OCI-LY1 (cell line): ENCODE measurements at regions not wholly inside any gene's neighbourhood (a gene's known extent, or its start where the extent isn't known, plus 50 kb on each side); places are given as distances from the start of the nearest gene placed in this dataset.

ENCODE experiments used
- H2AFZ ChIP-seq: fragments of 200-600 bp; sonication (generic), shearing (Covaris generic); 2 replicates; pipeline ENCODE4 v1.6.0; 2014; ENCODE audit warnings: antibody characterized with exemption, mild to moderate bottlenecking, low read length
- H3F3A ChIP-seq: fragments of 200-600 bp; sonication (generic), shearing (Covaris generic); 2 replicates; pipeline ENCODE4 v1.6.0; 2014; ENCODE audit warnings: mild to moderate bottlenecking, antibody characterized with exemption, low read length, moderate library complexity; ENCODE audit not compliant: insufficient read depth
- H3K27ac ChIP-seq: fragments of 200-600 bp; sonication (generic); 2 replicates; pipeline ENCODE4 v1.5.1; 2014; ENCODE audit warnings: low read length, mixed run types, mild to moderate bottlenecking, low read depth; ENCODE audit not compliant: poor library complexity, severe bottlenecking
- H3K27me3 ChIP-seq: fragments of 200-600 bp; sonication (generic); 2 replicates; pipeline ENCODE4 v1.6.0; 2014; ENCODE audit warnings: antibody characterized with exemption, mild to moderate bottlenecking, low read length, moderate library complexity; ENCODE audit not compliant: insufficient read depth
- H3K36me3 ChIP-seq: fragments of 200-600 bp; sonication (generic); 2 replicates; pipeline ENCODE4 v1.6.1; 2014; ENCODE audit warnings: mild to moderate bottlenecking, antibody characterized with exemption, low read length, moderate library complexity, mixed read lengths; ENCODE audit not compliant: insufficient read depth
- H3K4me1 ChIP-seq: fragments of 200-600 bp; sonication (generic); 2 replicates; pipeline ENCODE4 v1.5.1; 2014; ENCODE audit warnings: mild to moderate bottlenecking, low read length, moderate library complexity; ENCODE audit not compliant: insufficient read depth, severe bottlenecking
- H3K4me2 ChIP-seq: fragments of 200-600 bp; sonication (generic), shearing (Covaris generic); 2 replicates; pipeline ENCODE4 v1.6.1; 2014; ENCODE audit warnings: low read length
- H3K4me3 ChIP-seq: fragments of 200-600 bp; sonication (generic); 2 replicates; pipeline ENCODE4 v1.5.1; 2014; ENCODE audit warnings: low read length, low read depth, mild to moderate bottlenecking, mixed read lengths; ENCODE audit not compliant: poor library complexity, severe bottlenecking
- H3K79me2 ChIP-seq: fragments of 200-600 bp; shearing (Covaris generic); 2 replicates; pipeline ENCODE4 v1.6.1; 2016; ENCODE audit warnings: mixed run types, low read length, mixed read lengths; ENCODE audit not compliant: insufficient read depth
- H3K9ac ChIP-seq: fragments of 200-600 bp; sonication (generic), shearing (Covaris generic); 2 replicates; pipeline ENCODE4 v1.6.1; 2014; ENCODE audit warnings: mild to moderate bottlenecking, low read length, mixed read lengths
- H3K9me2 ChIP-seq: fragments of 200-600 bp; sonication (generic), shearing (Covaris generic); 2 replicates; pipeline ENCODE4 v1.6.1; 2014; ENCODE audit warnings: low read depth, mild to moderate bottlenecking, low read length, mixed read lengths
- H3K9me3 ChIP-seq: fragments of 200-600 bp; shearing (Covaris generic); 2 replicates; pipeline ENCODE4 v1.6.1; 2014; ENCODE audit warnings: low read length, mixed read lengths
- H4K20me1 ChIP-seq: fragments of 200-600 bp; sonication (generic), shearing (Covaris generic); 2 replicates; pipeline ENCODE4 v1.6.0; 2016; ENCODE audit warnings: mild to moderate bottlenecking, low read length; ENCODE audit not compliant: insufficient read depth
- CTCF ChIP-seq: fragments of 200-600 bp; sonication (generic), shearing (Covaris generic); IDR thresholded peaks from 2 replicates; pipeline ENCODE4 v1.5.1; 2017; ENCODE audit warnings: mild to moderate bottlenecking, antibody characterized with exemption, low read length, moderate library complexity, mixed read lengths
- EZH2 ChIP-seq: fragments of 200-600 bp; sonication (generic), shearing (Covaris generic); IDR thresholded peaks from 2 replicates; pipeline ENCODE4 v1.8.0; 2017; ENCODE audit warnings: borderline replicate concordance, mixed run types, mild to moderate bottlenecking, antibody characterized with exemption, low read length, moderate library complexity, mixed read lengths

- TF ChIP-seq EZH2 = no peak
- no peak for TF ChIP-seq CTCF
- H3F3A ChIP-seq = no peaks in the 10 kb centered on the region
- no peaks in the 10 kb centered on the region for H3K9me3 ChIP-seq
- no peaks in the 10 kb centered on the region for H3K36me3 ChIP-seq
- no peak overlapping the region for H3K27ac ChIP-seq
- H3K79me2 ChIP-seq = no peaks in the 10 kb centered on the region
- no peak overlapping the region for H3K4me3 ChIP-seq
- no peak overlapping the region for H3K9ac ChIP-seq
- no peaks in the 10 kb centered on the region for H4K20me1 ChIP-seq
- no peak overlapping the region for H2AFZ ChIP-seq
- no peaks in the 10 kb centered on the region for H3K27me3 ChIP-seq
- H3K9me2 ChIP-seq = no peaks in the 10 kb centered on the region
- no peaks in the 10 kb centered on the region for H3K4me1 ChIP-seq
- no peak overlapping the region for H3K4me2 ChIP-seq
These were observed 83.0 kb upstream of the FZD10 start for GRCh38 chr12:130079279-130079678.

DNA sequence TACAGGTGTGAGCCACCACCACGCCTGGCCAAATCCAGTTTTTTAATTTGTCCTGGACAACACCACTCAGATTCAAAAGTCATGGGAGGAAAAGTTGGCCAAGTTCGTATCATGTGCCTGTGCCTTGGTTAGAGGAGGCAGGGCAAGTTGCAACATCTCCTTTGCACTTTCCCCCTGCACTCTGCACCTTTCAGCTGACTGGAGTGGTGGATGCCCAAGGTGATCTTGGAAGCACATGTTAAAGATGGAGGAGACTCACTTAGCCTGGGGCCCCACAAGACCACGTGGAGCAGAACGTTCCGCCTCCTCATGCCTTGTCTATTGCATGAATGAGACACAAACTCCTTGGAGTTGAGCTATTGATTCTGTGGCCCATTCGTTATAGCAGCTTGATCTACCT lies 82.1 kb upstream of the FZD10 start:
- Histone ChIP-seq H3K4me3 (no peak overlapping the region), H3K36me3 (no peaks in the 10 kb centered on the region), H2AFZ (no peak overlapping the region), H3K9me3 (no peaks in the 10 kb centered on the region), H3K9me2 (no peaks in the 10 kb centered on the region), H3K4me2 (no peak overlapping the region), H3K9ac (no peak overlapping the region), H3K27ac (no peak overlapping the region), H4K20me1 (no peaks in the 10 kb centered on the region), H3F3A (no peaks in the 10 kb centered on the region), H3K27me3 (no peaks in the 10 kb centered on the region), H3K4me1 (no peaks in the 10 kb centered on the region), H3K79me2 (no peaks in the 10 kb centered on the region)
- no peak for TF ChIP-seq CTCF
- no peak for TF ChIP-seq EZH2

DNA sequence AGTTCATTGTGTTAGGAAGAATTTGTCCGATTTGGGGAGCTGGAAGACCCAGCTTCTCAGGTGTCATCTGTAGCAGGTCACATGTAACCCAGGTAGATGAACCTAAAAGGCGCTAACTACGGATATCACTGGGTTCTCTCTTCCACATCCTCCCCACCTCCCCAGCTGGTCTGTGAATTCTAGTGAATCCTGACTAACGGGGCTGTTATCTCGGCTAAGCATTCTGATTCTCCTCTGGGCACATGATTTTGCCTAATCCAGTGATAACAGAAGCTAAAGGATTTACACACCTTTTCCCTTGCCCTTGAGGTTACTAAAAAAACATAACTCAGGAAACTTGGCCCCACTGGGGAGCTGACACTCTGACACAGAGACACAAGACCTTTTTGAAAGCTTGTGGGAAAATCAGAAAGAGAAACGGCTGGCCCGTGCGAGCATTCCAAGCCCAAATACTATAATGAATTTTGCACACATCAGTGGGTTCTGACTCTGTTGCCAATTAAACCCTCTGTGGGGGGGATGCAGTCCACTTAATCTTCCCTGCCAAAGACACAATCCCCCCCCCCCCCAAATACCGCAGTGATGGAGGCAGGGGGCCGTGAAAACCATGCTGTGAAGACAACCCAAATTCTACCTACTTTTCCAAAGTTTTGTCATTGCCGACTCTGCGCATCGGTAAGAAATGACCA lies 81.0 kb upstream of the FZD10 start:
- Histone ChIP-seq H3K4me2 (no peak overlapping the region), H3K27me3 (no peaks in the 10 kb centered on the region), H3K36me3 (no peaks in the 10 kb centered on the region), H3K9me2 (no peaks in the 10 kb centered on the region), H3F3A (no peaks in the 10 kb centered on the region), H3K9ac (no peak overlapping the region), H3K9me3 (no peaks in the 10 kb centered on the region), H2AFZ (no peak overlapping the region), H4K20me1 (no peaks in the 10 kb centered on the region), H3K27ac (no peak overlapping the region), H3K4me3 (no peak overlapping the region), H3K4me1 (no peaks in the 10 kb centered on the region), H3K79me2 (no peaks in the 10 kb centered on the region)
- TF ChIP-seq EZH2 = no peak
- no peak for TF ChIP-seq CTCF
